ENCODE measurements at regions not wholly inside any gene's neighbourhood (a gene's known extent, or its start where the extent isn't known, plus 50 kb on each side); places are given as distances from the start of the nearest gene placed in this dataset.

- TF ChIP-seq, protein P1, sequence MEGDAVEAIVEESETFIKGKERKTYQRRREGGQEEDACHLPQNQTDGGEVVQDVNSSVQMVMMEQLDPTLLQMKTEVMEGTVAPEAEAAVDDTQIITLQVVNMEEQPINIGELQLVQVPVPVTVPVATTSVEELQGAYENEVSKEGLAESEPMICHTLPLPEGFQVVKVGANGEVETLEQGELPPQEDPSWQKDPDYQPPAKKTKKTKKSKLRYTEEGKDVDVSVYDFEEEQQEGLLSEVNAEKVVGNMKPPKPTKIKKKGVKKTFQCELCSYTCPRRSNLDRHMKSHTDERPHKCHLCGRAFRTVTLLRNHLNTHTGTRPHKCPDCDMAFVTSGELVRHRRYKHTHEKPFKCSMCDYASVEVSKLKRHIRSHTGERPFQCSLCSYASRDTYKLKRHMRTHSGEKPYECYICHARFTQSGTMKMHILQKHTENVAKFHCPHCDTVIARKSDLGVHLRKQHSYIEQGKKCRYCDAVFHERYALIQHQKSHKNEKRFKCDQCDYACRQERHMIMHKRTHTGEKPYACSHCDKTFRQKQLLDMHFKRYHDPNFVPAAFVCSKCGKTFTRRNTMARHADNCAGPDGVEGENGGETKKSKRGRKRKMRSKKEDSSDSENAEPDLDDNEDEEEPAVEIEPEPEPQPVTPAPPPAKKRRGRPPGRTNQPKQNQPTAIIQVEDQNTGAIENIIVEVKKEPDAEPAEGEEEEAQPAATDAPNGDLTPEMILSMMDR (IDR thresholded peaks at IDR 0.05) = no peak
- TF ChIP-seq EP300 (IDR thresholded peaks at IDR 0.05) = no peak
These were observed 468.2 kb upstream of the MEF2C start for GRCh38 chr5:89351222-89351621.
